ENCODE measurements at regions not wholly inside any gene's neighbourhood (a gene's known extent, or its start where the extent isn't known, plus 50 kb on each side); places are given as distances from the start of the nearest gene placed in this dataset.

DNA sequence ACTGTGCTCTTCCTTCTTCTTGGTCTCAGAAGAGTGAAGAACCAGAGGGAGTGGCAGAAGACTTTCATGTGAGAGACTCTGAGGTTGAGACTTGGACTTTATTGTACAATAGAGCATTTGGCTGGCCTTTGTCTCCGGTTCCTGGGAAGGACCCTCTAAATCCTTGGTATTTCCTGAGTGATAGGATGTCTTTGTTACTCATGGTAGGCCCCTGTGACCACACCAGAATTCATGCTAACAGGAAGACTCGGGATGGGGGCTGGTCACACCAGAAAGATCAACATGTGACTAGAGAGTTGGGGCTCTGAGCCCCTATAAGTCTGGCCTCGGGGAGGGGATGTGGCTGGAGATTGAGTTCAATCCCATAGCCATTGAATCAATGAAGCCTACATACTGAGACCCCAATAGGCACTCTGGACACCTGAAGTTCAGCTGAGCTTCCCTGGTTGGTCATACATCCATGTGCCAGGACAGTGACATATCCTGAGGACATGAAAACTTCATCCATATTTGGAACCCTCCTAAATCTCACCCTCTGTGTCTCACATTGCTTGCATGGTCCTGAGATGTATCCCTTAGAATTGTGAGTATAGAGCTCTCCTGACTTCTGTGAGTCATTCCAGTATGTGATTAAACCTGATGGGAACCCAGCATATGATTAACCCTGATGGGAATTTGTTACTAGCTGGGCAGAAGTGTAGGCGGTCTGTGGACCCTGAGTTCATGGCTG is 201.7 kb downstream of the GADD45G start:
- Histone ChIP-seq H3K36me3 (no peaks in the 10 kb centered on the region), H3K27me3 (no peaks in the 10 kb centered on the region), H3K4me3 (no peak overlapping the region), H3K4me1 (peaks cover 4 to 6% of the 10 kb centered on the region in 2 donors), H3K9me3 (no peaks in the 10 kb centered on the region), H3K27ac (no peak overlapping the region)
- DNase-seq (ENCODE audit: low spot score in 2 of 2): peak in 1 of 2 donors; percentile 38
- TF ChIP-seq, protein P1, sequence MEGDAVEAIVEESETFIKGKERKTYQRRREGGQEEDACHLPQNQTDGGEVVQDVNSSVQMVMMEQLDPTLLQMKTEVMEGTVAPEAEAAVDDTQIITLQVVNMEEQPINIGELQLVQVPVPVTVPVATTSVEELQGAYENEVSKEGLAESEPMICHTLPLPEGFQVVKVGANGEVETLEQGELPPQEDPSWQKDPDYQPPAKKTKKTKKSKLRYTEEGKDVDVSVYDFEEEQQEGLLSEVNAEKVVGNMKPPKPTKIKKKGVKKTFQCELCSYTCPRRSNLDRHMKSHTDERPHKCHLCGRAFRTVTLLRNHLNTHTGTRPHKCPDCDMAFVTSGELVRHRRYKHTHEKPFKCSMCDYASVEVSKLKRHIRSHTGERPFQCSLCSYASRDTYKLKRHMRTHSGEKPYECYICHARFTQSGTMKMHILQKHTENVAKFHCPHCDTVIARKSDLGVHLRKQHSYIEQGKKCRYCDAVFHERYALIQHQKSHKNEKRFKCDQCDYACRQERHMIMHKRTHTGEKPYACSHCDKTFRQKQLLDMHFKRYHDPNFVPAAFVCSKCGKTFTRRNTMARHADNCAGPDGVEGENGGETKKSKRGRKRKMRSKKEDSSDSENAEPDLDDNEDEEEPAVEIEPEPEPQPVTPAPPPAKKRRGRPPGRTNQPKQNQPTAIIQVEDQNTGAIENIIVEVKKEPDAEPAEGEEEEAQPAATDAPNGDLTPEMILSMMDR (IDR thresholded peaks at IDR 0.05): no peak
- intact Hi-C loops (cut with DNase I): no loop called here

DNA sequence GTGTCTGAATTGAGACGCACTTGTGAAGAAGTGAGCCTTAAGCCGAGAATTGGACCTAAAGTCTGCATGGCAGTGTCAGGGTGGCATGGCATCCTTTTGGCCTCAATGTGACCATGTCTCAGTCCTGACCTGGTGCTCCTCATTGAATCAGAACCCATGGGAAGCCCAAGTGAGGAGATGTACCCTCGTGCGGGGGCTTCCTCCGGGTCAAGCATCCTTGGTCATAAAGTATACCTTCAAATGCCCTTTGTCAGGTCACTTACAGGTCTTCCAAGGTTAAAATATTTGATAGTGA is 202.2 kb downstream of the GADD45G start:
- Histone ChIP-seq H3K4me3 (no peak overlapping the region), H3K36me3 (no peaks in the 10 kb centered on the region), H3K27me3 (no peaks in the 10 kb centered on the region), H3K27ac (no peak overlapping the region), H3K9me3 (no peaks in the 10 kb centered on the region), H3K4me1 (peaks cover 2 to 4% of the 10 kb centered on the region in 2 donors)
- intact Hi-C loops (cut with DNase I): no loop called here
- DNase-seq (ENCODE audit: low spot score in 2 of 2): peak in 1 of 2 donors; percentile 21
- TF ChIP-seq, protein P1 (IDR thresholded peaks at IDR 0.05): no peak

DNA sequence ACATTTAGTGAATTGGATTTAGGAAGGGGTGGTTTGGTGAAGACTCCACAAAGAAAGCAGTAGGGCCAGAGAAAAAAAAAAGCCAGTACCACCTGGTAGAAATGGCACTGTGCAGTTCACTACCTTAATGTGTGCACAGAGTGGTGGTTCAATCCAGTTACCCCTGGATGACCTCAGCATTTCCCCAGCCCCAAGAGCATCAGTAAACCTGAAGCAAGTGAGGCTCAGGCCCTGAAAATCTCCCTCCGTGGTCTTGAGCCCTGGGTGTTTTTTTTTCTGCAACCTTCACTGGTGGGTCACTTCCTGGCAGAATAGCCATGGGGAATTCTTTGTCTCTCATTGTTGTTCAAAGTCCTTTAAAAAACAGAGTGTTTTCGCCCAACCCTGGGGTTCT is 202.9 kb downstream of the GADD45G start:
- intact Hi-C loops (cut with DNase I): no loop called here
- no peak for DNase-seq (ENCODE audit: low spot score in 2 of 2)
- H3K4me3 ChIP-seq: no peak overlapping the region
- H3K27me3 ChIP-seq: no peaks in the 10 kb centered on the region
- H3K9me3 ChIP-seq: no peaks in the 10 kb centered on the region
- H3K36me3 ChIP-seq: no peaks in the 10 kb centered on the region
- no peak overlapping the region for H3K27ac ChIP-seq
- peaks cover 0 to 2% of the 10 kb centered on the region in 2 donors for H3K4me1 ChIP-seq
- TF ChIP-seq, protein P1 (IDR thresholded peaks at IDR 0.05): no peak

DNA sequence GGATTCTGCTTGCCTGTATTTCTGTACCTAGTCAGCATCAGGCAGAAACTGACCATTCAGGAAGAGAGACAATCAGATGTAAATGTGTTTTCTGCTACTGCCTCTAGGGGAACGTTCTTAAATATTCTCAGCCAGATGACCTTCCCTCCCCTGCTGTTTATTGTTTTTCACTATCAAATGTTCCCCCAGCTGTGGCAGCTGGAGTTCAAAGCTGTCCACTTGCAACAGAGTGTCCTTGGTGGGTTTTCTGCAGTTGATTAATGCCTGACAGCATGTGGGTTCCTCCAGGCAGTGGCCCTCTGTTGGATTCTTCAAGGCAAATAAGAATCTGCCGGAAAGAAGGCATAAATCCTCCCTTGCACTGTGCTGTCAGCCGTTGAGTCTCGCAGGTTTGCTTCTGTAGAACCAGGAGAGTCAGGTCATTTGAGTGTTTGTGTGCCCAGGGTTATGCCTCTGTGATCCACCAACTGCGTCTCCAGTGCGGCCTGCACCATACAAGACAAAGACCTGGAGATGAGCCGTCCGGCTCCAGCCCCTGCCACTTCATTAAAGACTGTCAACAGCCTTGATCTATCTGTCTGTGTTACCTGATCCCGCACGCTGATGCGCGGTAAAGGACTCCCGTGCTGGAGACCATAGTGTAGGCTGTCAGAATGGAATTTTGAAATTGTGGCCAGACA is 203.4 kb downstream of the GADD45G start:
- Histone ChIP-seq H3K9me3 (no peaks in the 10 kb centered on the region), H3K27me3 (no peaks in the 10 kb centered on the region), H3K27ac (no peak overlapping the region), H3K4me1 (no peaks in the 10 kb centered on the region), H3K4me3 (no peak overlapping the region), H3K36me3 (no peaks in the 10 kb centered on the region)
- intact Hi-C loops (cut with DNase I): no loop called here
- TF ChIP-seq, protein P1 (IDR thresholded peaks at IDR 0.05): no peak
- peak in 1 of 2 donors; percentile 15 for DNase-seq (ENCODE audit: low spot score in 2 of 2)

DNA sequence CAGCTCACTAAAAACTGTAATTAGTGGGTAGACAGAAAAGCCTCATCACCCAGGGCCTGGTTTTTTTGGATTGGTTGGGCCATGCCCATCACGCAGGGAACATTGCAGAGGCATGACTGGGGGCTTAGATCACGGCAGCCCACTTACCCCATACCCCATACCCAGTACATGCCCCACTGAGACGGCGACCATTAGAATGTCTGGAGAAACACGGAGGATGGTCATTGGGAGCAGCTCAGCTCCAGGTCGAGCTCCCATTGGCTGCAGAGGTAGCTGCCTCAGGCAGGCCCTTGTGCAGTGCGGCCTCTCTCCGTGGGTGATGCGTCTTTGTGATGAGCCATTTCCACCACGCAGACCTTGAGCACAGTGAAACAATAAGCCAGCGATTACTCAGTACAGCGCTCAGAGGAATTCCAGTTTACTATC is 204.0 kb downstream of the GADD45G start:
- Histone ChIP-seq H3K9me3 (no peaks in the 10 kb centered on the region), H3K36me3 (no peaks in the 10 kb centered on the region), H3K4me1 (no peaks in the 10 kb centered on the region), H3K27ac (no peak overlapping the region), H3K27me3 (no peaks in the 10 kb centered on the region), H3K4me3 (no peak overlapping the region)
- DNase-seq (ENCODE audit: low spot score in 2 of 2): no peak
- TF ChIP-seq, protein P1 (IDR thresholded peaks at IDR 0.05): no peak
- intact Hi-C loops (cut with DNase I): no loop called here

Data from ascending aorta (tissue), 2 donors.